ENCODE measurements at regions not wholly inside any gene's neighbourhood (a gene's known extent, or its start where the extent isn't known, plus 50 kb on each side); places are given as distances from the start of the nearest gene placed in this dataset.

DNA sequence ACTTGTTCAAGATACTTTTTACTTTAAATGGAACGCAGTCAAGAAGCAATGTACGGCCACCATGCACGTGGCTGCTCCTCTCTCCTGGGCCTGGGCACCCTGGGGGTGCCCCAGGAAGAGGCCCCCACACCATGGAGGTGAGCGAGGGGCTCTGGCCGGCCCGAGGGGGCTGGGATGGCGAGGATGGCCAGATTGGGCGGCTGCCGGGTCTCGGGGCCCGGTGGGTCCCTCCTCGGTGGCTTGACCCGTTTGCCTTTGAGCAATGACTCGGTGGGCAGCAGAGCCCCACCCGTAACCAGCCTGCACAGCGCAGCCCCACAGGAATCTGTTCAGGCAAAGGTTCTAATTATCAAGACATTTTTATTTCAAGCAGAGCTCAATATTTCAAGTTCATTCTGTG, 167.4 kb downstream of the BRD1 start:
- H3K36me3 ChIP-seq = no peaks in the 10 kb centered on the region
- H3K9me3 ChIP-seq = no peaks in the 10 kb centered on the region
- intact Hi-C loops (cut with DNase I; ENCODE audit: low total_unique reads) = no loop called here
- 84 to 90% (median 85%) methylated on average over 14 to 16 of the region's 16 CpGs for WGBS, 5 donors
- no peak overlapping the region for H3K27ac ChIP-seq
- H3K4me3 ChIP-seq = no peak overlapping the region
- no peak for DNase-seq
- TF ChIP-seq, protein P1, sequence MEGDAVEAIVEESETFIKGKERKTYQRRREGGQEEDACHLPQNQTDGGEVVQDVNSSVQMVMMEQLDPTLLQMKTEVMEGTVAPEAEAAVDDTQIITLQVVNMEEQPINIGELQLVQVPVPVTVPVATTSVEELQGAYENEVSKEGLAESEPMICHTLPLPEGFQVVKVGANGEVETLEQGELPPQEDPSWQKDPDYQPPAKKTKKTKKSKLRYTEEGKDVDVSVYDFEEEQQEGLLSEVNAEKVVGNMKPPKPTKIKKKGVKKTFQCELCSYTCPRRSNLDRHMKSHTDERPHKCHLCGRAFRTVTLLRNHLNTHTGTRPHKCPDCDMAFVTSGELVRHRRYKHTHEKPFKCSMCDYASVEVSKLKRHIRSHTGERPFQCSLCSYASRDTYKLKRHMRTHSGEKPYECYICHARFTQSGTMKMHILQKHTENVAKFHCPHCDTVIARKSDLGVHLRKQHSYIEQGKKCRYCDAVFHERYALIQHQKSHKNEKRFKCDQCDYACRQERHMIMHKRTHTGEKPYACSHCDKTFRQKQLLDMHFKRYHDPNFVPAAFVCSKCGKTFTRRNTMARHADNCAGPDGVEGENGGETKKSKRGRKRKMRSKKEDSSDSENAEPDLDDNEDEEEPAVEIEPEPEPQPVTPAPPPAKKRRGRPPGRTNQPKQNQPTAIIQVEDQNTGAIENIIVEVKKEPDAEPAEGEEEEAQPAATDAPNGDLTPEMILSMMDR (IDR thresholded peaks at IDR 0.05) = no peak
- TF ChIP-seq POLR2AphosphoS5 (IDR thresholded peaks at IDR 0.05) = no peak
- no peak for TF ChIP-seq EP300 (IDR thresholded peaks at IDR 0.05)
- TF ChIP-seq POLR2A (IDR thresholded peaks at IDR 0.05) = no peak
- H3K4me1 ChIP-seq = peaks cover 0 to 14% (median 0%) of the 10 kb centered on the region in 4 donors
- peaks cover 0 to 69% (median 15%) of the 10 kb centered on the region in 3 donors for H3K27me3 ChIP-seq

DNA sequence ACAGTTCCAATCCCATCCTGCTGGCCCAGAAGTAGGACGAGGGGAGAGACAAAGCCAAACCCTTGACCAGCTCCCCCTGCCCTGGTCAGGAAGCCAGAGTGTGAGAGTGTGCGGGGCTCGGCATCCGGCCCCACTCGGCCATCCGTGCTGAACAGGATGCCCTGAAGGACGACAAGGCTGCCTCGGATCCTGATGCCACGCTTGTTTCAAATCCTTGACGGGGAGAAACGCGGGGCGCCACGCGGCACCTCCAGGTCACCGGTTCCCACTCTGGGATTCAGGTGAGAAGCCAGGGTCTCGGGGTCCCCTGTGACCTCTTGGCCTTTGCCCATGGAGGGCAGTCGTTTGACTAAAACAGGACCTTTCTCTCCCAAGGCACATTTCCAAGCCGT, 167.8 kb downstream of the BRD1 start:
- Histone ChIP-seq H3K27ac (no peak overlapping the region), H3K4me1 (peaks cover 0 to 18% (median 0%) of the 10 kb centered on the region in 4 donors), H3K9me3 (no peaks in the 10 kb centered on the region), H3K27me3 (peaks cover 0 to 71% (median 13%) of the 10 kb centered on the region in 3 donors), H3K36me3 (no peaks in the 10 kb centered on the region), H3K4me3 (no peak overlapping the region)
- intact Hi-C loops (cut with DNase I; ENCODE audit: low total_unique reads) = no loop called here
- no peak for DNase-seq
- 71 to 80% (median 76%) methylated on average over 19 of the region's 19 CpGs for WGBS, 5 donors
- TF ChIP-seq EP300 (IDR thresholded peaks at IDR 0.05) (no peak), POLR2A (IDR thresholded peaks at IDR 0.05) (no peak), POLR2AphosphoS5 (IDR thresholded peaks at IDR 0.05) (no peak)
- TF ChIP-seq, protein P1 (IDR thresholded peaks at IDR 0.05) = no peak

DNA sequence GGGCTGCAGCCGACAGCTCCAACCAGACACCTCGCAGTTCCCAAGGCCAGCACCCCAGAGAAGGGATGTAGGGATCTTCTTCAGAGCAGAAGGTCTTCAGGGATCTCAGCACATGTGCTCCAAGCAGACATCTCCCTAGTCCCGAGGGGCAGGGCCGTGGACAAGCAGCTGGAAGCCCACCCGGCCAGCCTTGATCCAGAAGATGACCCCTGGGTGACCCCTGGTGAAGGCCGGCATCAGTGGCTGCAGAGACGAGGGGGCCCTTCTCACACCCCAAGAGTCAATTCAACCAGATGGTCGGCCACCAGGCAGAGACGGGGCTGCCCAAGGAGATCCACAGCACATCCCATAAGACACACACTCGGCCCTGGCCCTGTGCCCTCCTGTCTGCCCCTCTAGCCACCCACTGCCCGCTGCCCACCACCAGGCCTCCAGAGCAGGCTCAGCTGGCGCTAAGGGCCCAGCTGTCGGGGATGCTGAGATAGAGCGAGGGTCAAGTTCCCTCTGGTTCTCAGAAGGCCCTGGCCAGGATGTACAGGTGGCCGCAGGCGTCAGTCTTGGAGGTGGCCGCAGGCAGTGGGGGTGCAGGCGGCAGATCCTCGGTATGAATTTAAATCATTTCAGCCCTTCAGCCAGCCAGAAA, 168.3 kb downstream of the BRD1 start:
- TF ChIP-seq POLR2A (IDR thresholded peaks at IDR 0.05) (no peak), POLR2AphosphoS5 (IDR thresholded peaks at IDR 0.05) (no peak), EP300 (IDR thresholded peaks at IDR 0.05) (no peak)
- TF ChIP-seq, protein P1 (IDR thresholded peaks at IDR 0.05) = no peak
- Histone ChIP-seq H3K4me3 (no peak overlapping the region), H3K9me3 (no peaks in the 10 kb centered on the region), H3K27me3 (peaks cover 0 to 67% (median 8%) of the 10 kb centered on the region in 3 donors), H3K4me1 (peaks cover 0 to 18% (median 0%) of the 10 kb centered on the region in 4 donors), H3K36me3 (no peaks in the 10 kb centered on the region), H3K27ac (no peak overlapping the region)
- intact Hi-C loops (cut with DNase I; ENCODE audit: low total_unique reads) = no loop called here
- WGBS, 5 donors = 58 to 71% (median 67%) methylated on average over 11 to 19 of the region's 19 CpGs
- DNase-seq = no peak

DNA sequence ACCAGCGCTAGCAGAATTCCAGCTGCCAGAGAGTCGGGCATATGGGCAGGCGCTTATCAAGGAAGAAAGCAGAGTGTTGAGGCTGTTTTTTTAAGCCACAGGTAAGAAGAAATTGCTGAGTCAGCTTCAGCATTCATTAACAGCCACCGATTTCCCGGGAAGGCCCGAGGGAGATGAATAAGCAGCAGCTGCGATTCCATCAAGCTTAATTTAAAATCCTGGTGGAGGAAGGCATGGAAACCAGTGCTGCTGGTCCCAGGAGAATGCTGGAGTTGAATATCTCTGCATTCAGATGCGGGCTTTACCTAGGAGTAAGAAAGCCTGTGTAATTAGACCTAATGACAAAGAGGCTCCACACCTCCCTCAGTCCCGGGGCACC, 168.8 kb downstream of the BRD1 start:
- 45 to 55% (median 49%) methylated on average over 8 to 9 of the region's 9 CpGs for WGBS, 5 donors
- DNase-seq = no peak
- peaks cover 0 to 18% (median 0%) of the 10 kb centered on the region in 4 donors for H3K4me1 ChIP-seq
- H3K36me3 ChIP-seq = no peaks in the 10 kb centered on the region
- TF ChIP-seq, protein P1 (IDR thresholded peaks at IDR 0.05) = no peak
- TF ChIP-seq POLR2AphosphoS5 (IDR thresholded peaks at IDR 0.05) (no peak), EP300 (IDR thresholded peaks at IDR 0.05) (no peak), POLR2A (IDR thresholded peaks at IDR 0.05) (no peak)
- no peak overlapping the region for H3K27ac ChIP-seq
- peaks cover 0 to 62% (median 3%) of the 10 kb centered on the region in 3 donors for H3K27me3 ChIP-seq
- H3K9me3 ChIP-seq = no peaks in the 10 kb centered on the region
- intact Hi-C loops (cut with DNase I; ENCODE audit: low total_unique reads) = no loop called here
- no peak overlapping the region for H3K4me3 ChIP-seq
